DND-41 (cell line): ENCODE measurements at regions not wholly inside any gene's neighbourhood (a gene's known extent, or its start where the extent isn't known, plus 50 kb on each side); places are given as distances from the start of the nearest gene placed in this dataset.

Source experiments
- ATAC-seq: fragments of 200-7000 bp; cut with Tn5 transposase; 3 replicates; pipeline ENCODE4 v1.9.1; 2021; ENCODE audit warnings: low read depth; ENCODE audit not compliant: insufficient read depth
- DNase-seq: peaks from one replicate; pipeline ENCODE4 v3.0.0-alpha.2; 2020
- H2AFZ ChIP-seq: 2 replicates; pipeline ENCODE4 v1.6.0; 2012; ENCODE audit warnings: low read depth, low read length
- H3K27ac ChIP-seq: 2 replicates; pipeline ENCODE4 v1.5.1; 2012; ENCODE audit warnings: low read length, inconsistent platforms
- H3K27me3 ChIP-seq: fragments of 200-600 bp; sonication (generic); 2 replicates; pipeline ENCODE4 v1.6.0; 2012; ENCODE audit warnings: low read length, mild to moderate bottlenecking, inconsistent platforms; ENCODE audit not compliant: insufficient read depth, poor library complexity
- H3K36me3 ChIP-seq: 2 replicates; pipeline ENCODE4 v1.5.1; 2012; ENCODE audit warnings: low read length, inconsistent platforms; ENCODE audit not compliant: insufficient read depth
- H3K4me1 ChIP-seq: 2 replicates; pipeline ENCODE4 v1.5.1; 2012; ENCODE audit warnings: mild to moderate bottlenecking, low read length; ENCODE audit not compliant: insufficient read depth
- H3K4me2 ChIP-seq: 2 replicates; pipeline ENCODE4 v1.6.0; 2012; ENCODE audit warnings: mild to moderate bottlenecking, moderate library complexity, low read length, inconsistent platforms; ENCODE audit not compliant: insufficient read depth
- H3K4me3 ChIP-seq, 2 experiments: fragments of 200-600 bp in 1 of 2; shearing (Covaris generic) in 1 of 2; 2 replicates each; pipeline ENCODE4 v1.5.1; 2012 to 2016; ENCODE audit warnings: inconsistent platforms in 2 of 2, low read length in 2 of 2, mild to moderate bottlenecking in 2 of 2, low read depth in 1 of 2, moderate library complexity in 1 of 2
- H3K79me2 ChIP-seq: 2 replicates; pipeline ENCODE4 v1.6.0; 2012; ENCODE audit warnings: low read length, inconsistent platforms; ENCODE audit not compliant: insufficient read depth
- H3K9ac ChIP-seq: 2 replicates; pipeline ENCODE4 v1.6.0; 2012; ENCODE audit warnings: low read depth, mild to moderate bottlenecking, inconsistent platforms, low read length, moderate library complexity
- H3K9me3 ChIP-seq: 2 replicates; pipeline ENCODE4 v1.5.1; 2012; ENCODE audit warnings: low read length, moderate library complexity, mild to moderate bottlenecking, inconsistent platforms; ENCODE audit not compliant: insufficient read depth, severe bottlenecking
- H4K20me1 ChIP-seq: 2 replicates; pipeline ENCODE4 v1.6.0; 2012; ENCODE audit warnings: low read length; ENCODE audit not compliant: insufficient read depth
- EZH2 ChIP-seq: IDR thresholded peaks from 3 replicates; pipeline ENCODE4 v1.6.1; 2012; ENCODE audit warnings: borderline replicate concordance, low read depth, mild to moderate bottlenecking, moderate library complexity, low read length, inconsistent platforms; ENCODE audit not compliant: severe bottlenecking
- TF ChIP-seq, protein P1 (sequence below): IDR thresholded peaks from 2 replicates; pipeline ENCODE4 v1.5.1; 2012; ENCODE audit warnings: borderline replicate concordance, low read length, moderate library complexity, mild to moderate bottlenecking; ENCODE audit not compliant: poor library complexity, severe bottlenecking; ENCODE audit errors: extremely low read depth

DNA sequence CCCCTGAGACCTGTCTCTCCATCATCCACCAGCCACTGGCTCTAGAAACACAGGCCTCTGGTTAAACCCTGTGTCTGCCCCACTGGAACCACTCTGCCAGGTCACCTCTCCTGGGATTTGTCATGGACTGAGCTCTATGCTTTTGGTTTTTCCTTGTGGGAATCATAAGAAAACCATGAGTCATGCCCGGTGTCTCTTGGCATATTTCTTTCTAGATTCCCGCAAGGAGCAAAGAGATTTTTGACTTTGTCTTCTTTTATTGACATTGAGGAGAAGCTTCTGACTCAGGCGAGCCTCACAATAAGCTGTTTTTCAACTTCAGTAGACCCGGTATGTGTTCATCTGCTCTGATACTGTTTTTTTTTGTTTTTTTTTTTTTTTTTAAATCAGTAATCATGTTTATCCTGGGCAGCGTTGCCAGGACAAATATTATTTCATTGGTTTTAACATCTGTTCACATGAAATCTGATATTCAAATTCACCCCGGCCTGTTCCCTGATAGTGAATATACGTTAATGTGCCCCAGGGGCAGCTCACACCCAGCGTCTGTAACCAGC, 207.1 kb downstream of the ACKR3 start:
- Histone ChIP-seq H3K36me3 (no peaks in the 10 kb centered on the region), H3K27me3 (no peaks in the 10 kb centered on the region), H3K27ac (no peak overlapping the region), H3K79me2 (no peaks in the 10 kb centered on the region), H3K9ac (no peak overlapping the region), H3K4me2 (no peak overlapping the region), H3K9me3 (no peaks in the 10 kb centered on the region), H3K4me1 (no peaks in the 10 kb centered on the region), H3K4me3 (no peak overlapping the region), H4K20me1 (no peaks in the 10 kb centered on the region), H2AFZ (no peak overlapping the region)
- ATAC-seq (no peak), DNase-seq (no peak)
- no peak for TF ChIP-seq EZH2
- TF ChIP-seq, protein P1, sequence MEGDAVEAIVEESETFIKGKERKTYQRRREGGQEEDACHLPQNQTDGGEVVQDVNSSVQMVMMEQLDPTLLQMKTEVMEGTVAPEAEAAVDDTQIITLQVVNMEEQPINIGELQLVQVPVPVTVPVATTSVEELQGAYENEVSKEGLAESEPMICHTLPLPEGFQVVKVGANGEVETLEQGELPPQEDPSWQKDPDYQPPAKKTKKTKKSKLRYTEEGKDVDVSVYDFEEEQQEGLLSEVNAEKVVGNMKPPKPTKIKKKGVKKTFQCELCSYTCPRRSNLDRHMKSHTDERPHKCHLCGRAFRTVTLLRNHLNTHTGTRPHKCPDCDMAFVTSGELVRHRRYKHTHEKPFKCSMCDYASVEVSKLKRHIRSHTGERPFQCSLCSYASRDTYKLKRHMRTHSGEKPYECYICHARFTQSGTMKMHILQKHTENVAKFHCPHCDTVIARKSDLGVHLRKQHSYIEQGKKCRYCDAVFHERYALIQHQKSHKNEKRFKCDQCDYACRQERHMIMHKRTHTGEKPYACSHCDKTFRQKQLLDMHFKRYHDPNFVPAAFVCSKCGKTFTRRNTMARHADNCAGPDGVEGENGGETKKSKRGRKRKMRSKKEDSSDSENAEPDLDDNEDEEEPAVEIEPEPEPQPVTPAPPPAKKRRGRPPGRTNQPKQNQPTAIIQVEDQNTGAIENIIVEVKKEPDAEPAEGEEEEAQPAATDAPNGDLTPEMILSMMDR = no peak

DNA sequence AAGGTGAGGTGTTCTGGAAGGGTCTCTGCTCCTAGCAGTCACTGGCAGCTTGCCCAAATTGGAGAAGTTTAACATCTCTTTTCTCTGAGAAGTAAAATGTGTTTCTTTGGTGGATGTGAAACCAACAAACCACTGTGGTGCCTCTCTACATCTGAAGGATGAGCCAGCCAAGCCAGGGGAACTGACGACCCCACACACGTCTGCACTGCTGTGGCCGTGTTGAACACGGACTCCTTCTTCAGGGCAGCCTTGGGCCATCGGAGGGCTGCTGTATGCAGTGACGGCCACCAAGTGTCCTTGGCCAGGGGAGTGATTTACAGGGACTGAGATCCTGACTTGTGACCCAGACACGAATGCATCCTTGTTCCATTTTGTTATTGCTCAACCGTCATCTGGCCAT, 207.8 kb downstream of the ACKR3 start:
- Histone ChIP-seq H3K4me3 (no peak overlapping the region), H3K79me2 (no peaks in the 10 kb centered on the region), H3K9ac (no peak overlapping the region), H3K4me2 (no peak overlapping the region), H4K20me1 (no peaks in the 10 kb centered on the region), H3K27me3 (no peaks in the 10 kb centered on the region), H3K27ac (no peak overlapping the region), H2AFZ (no peak overlapping the region), H3K9me3 (no peaks in the 10 kb centered on the region), H3K4me1 (no peaks in the 10 kb centered on the region), H3K36me3 (no peaks in the 10 kb centered on the region)
- ATAC-seq (no peak), DNase-seq (no peak)
- TF ChIP-seq, protein P1 = no peak

DNA sequence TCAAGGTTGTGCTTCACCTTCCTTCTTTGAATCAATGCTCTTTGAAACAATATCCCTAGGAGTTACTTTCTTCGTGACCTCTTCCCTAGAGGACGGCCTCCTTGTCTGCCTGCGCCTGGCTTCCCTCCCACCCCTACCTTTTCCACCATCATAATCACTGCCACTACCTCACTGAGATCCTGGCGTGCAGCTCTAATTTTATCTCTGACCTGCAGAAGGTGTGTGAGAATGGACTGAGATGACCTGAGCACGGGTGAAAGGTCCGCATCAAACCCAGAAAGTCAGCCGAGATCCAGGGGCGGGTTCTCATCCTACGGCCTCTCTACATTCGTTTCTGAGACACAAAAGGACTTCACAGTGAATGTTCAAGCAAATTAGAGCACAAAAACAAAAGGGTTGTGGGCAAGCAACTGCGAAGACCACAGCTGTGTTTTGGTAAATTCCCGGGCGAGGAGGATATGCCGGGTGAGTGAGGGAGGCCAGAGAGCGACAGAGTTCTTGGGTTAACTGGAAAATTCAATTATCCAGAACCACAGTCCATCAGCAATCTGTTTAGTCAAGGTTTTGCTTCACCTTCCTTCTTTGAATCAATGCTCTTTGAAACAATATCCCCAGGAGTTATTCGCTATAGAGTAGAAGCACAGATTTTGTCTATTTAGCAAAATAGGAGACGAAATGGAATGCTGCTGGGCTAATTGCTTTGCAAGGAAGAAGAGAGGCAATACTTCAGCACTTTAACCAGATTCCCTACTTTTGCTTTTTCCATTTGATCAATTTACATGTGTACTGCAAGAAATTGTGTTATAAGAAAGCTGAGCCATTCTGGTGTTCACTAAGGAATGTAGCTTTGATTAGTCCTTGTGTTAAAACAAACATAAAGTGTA, 212.6 kb downstream of the ACKR3 start:
- no peaks in the 10 kb centered on the region for H4K20me1 ChIP-seq
- no peak overlapping the region for H3K9ac ChIP-seq
- ATAC-seq = no peak
- H3K4me1 ChIP-seq = no peaks in the 10 kb centered on the region
- no peaks in the 10 kb centered on the region for H3K27me3 ChIP-seq
- DNase-seq = no peak
- no peaks in the 10 kb centered on the region for H3K79me2 ChIP-seq
- H3K4me3 ChIP-seq = no peak overlapping the region
- no peak for TF ChIP-seq EZH2
- TF ChIP-seq, protein P1 = no peak
- H3K9me3 ChIP-seq = no peaks in the 10 kb centered on the region
- H3K36me3 ChIP-seq = no peaks in the 10 kb centered on the region
- no peak overlapping the region for H2AFZ ChIP-seq
- H3K27ac ChIP-seq = no peak overlapping the region
- no peak overlapping the region for H3K4me2 ChIP-seq
